Trophoblast cell (in vitro differentiated cells and primary cell): ENCODE measurements at regions not wholly inside any gene's neighbourhood (a gene's known extent, or its start where the extent isn't known, plus 50 kb on each side); places are given as distances from the start of the nearest gene placed in this dataset.

ENCODE experiments used
- DNase-seq, 2 donors: peaks; one replicate each; pipeline ENCODE4 v3.0.0-alpha.2; 2016
- H2AFZ ChIP-seq: 2 replicates; pipeline ENCODE4 v1.6.1; 2013; ENCODE audit warnings: low read length, moderate library complexity, mild to moderate bottlenecking; ENCODE audit not compliant: insufficient read depth, poor library complexity
- H2AK5ac ChIP-seq: 2 replicates; pipeline ENCODE4 v1.6.1; 2013; ENCODE audit warnings: mild to moderate bottlenecking, low read length
- H2BK120ac ChIP-seq: 2 replicates; pipeline ENCODE4 v1.6.1; 2013; ENCODE audit warnings: low read length, mild to moderate bottlenecking, moderate library complexity; ENCODE audit not compliant: insufficient read depth, poor library complexity
- H2BK12ac ChIP-seq: 2 replicates; pipeline ENCODE4 v1.6.1; 2013; ENCODE audit warnings: mild to moderate bottlenecking, low read length, moderate library complexity
- H2BK5ac ChIP-seq: 2 replicates; pipeline ENCODE4 v1.6.1; 2013; ENCODE audit warnings: low read length, low read depth, moderate library complexity, mild to moderate bottlenecking; ENCODE audit not compliant: poor library complexity
- H3K14ac ChIP-seq: 2 replicates; pipeline ENCODE4 v1.6.1; 2013; ENCODE audit warnings: mild to moderate bottlenecking, low read length
- H3K18ac ChIP-seq: 2 replicates; pipeline ENCODE4 v1.6.1; 2013; ENCODE audit warnings: mild to moderate bottlenecking, low read length
- H3K23ac ChIP-seq: 2 replicates; pipeline ENCODE4 v1.6.1; 2013; ENCODE audit warnings: low read length
- H3K27ac ChIP-seq: 2 replicates; pipeline ENCODE4 v1.5.1; 2013; ENCODE audit warnings: low read depth, mild to moderate bottlenecking, inconsistent platforms, low read length, moderate library complexity
- H3K27me3 ChIP-seq: 2 replicates; pipeline ENCODE4 v1.6.1; 2013; ENCODE audit warnings: inconsistent platforms, mild to moderate bottlenecking, low read length, moderate library complexity; ENCODE audit not compliant: insufficient read depth
- H3K36me3 ChIP-seq, 2 experiments: 1 replicate in 1 of 2; 2 replicates in 1 of 2; pipeline ENCODE4 v1.6.1; 2013; ENCODE audit warnings: low read length in 2 of 2, mild to moderate bottlenecking in 2 of 2, moderate library complexity in 1 of 2; ENCODE audit not compliant: insufficient read depth in 2 of 2, control insufficient read depth in 1 of 2
- H3K4ac ChIP-seq: 2 replicates; pipeline ENCODE4 v1.6.1; 2013; ENCODE audit warnings: low read depth, mild to moderate bottlenecking, low read length, moderate library complexity
- H3K4me1 ChIP-seq, 2 experiments: 1 replicate in 1 of 2; 2 replicates in 1 of 2; pipeline ENCODE4 v1.6.1; 2013; ENCODE audit warnings: low read length in 2 of 2, mild to moderate bottlenecking in 2 of 2, moderate library complexity in 1 of 2; ENCODE audit not compliant: insufficient read depth in 2 of 2, control insufficient read depth in 1 of 2
- H3K4me2 ChIP-seq: 2 replicates; pipeline ENCODE4 v1.6.1; 2013; ENCODE audit warnings: inconsistent platforms, mild to moderate bottlenecking, low read length, moderate library complexity
- H3K4me3 ChIP-seq: 2 replicates; pipeline ENCODE4 v1.5.1; 2013; ENCODE audit warnings: mild to moderate bottlenecking, low read depth, low read length, inconsistent platforms
- H3K79me1 ChIP-seq: one replicate; pipeline ENCODE4 v1.6.1; 2013; ENCODE audit warnings: low read length
- H3K79me2 ChIP-seq: 2 replicates; pipeline ENCODE4 v1.6.1; 2013; ENCODE audit warnings: low read length, mild to moderate bottlenecking; ENCODE audit not compliant: control insufficient read depth, insufficient read depth, poor library complexity
- H3K9ac ChIP-seq: 2 replicates; pipeline ENCODE4 v1.6.1; 2013; ENCODE audit warnings: mild to moderate bottlenecking, low read length
- H3K9me3 ChIP-seq: 2 replicates; pipeline ENCODE4 v1.6.1; 2013; ENCODE audit warnings: low read depth, mild to moderate bottlenecking, control low read depth, inconsistent platforms, low read length; ENCODE audit not compliant: insufficient read depth
- H4K12ac ChIP-seq: 2 replicates; pipeline ENCODE4 v1.6.1; 2013; ENCODE audit warnings: low read depth, mild to moderate bottlenecking, low read length, moderate library complexity
- H4K8ac ChIP-seq: 2 replicates; pipeline ENCODE4 v1.6.1; 2013; ENCODE audit warnings: low read depth, mild to moderate bottlenecking, low read length, moderate library complexity
- H4K91ac ChIP-seq: one replicate; pipeline ENCODE4 v1.6.1; 2013; ENCODE audit warnings: low read depth, mild to moderate bottlenecking, low read length, moderate library complexity
- WGBS: extraction: QIAGEN DNeasy Blood & Tissue Kit; methylation state at CpG from one replicate; pipeline ENCODE4 v1.1.7; 2013; ENCODE audit warnings: missing lambda C conversion rate; ENCODE audit not compliant: insufficient read length, insufficient coverage; ENCODE audit errors: extremely low coverage; 5-methylcytosine and 5-hydroxymethylcytosine counted together

GRCh38 chr2:179341152-179341866, 76.7 kb upstream of the SESTD1 start:
- Histone ChIP-seq H3K4me3 (no peak overlapping the region), H2BK12ac (no peak overlapping the region), H2AK5ac (no peak overlapping the region), H3K4me1 (peaks cover 0 to 2% of the 10 kb centered on the region in 2 experiments), H3K18ac (no peak overlapping the region), H4K8ac (no peak overlapping the region), H3K14ac (no peak overlapping the region), H2BK120ac (no peak overlapping the region), H3K27me3 (no peaks in the 10 kb centered on the region), H3K36me3 (no peaks in the 10 kb centered on the region), H4K91ac (no peak overlapping the region), H3K9ac (no peak overlapping the region), H2BK5ac (no peak overlapping the region), H3K27ac (no peak overlapping the region), H3K4me2 (no peak overlapping the region), H4K12ac (no peak overlapping the region), H3K9me3 (no peaks in the 10 kb centered on the region), H3K4ac (no peak overlapping the region), H2AFZ (no peak overlapping the region), H3K23ac (no peak overlapping the region), H3K79me1 (no peaks in the 10 kb centered on the region), H3K79me2 (no peaks in the 10 kb centered on the region)
- DNase-seq = peak in 1 of 2 donors; percentile 54
- 100% methylated on average over 1 of the region's 3 CpGs for WGBS

DNA sequence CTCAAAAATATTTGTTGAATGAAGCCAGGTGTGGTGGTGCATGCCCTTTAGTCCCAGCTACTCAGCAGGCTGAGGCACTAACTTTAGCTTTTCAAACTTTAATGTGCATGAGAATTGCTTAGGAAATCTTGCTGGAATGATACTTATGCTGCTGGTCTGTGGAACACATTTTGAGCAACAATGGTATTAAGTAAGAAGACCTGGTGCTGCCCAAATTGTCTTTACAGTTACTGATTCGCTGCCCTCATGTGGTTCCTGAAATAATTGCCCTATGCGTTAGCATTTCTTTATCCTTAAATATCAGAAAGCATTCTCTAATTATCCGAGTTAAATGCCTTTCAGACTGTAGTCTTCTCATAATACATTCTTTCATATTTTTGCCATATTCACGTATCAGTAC, 76.0 kb upstream of the SESTD1 start:
- WGBS = no CpG with 5 or more reads among the region's 4 CpGs
- H3K18ac ChIP-seq = no peak overlapping the region

DNA sequence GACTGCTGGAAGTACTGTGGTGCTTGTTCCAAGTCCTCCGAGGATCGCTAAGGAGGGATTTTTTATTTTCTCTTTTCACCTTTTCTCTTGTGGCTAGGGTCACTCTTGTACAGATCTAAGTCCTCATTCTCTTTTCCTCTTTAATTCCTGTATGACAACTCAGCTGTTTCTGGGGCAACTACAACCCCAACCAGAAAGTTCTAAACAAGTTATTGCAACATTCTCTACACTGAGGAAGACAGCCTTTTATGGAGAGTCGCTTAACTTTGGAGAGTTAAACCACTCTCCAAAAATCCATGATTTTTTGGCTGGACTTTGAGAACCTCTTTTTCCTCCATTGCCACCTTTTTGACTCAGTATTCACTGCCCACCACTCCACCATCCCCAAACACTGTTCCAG, 74.0 kb upstream of the SESTD1 start:
- no peaks in the 10 kb centered on the region for H3K4me1 ChIP-seq
- H2BK120ac ChIP-seq = no peak overlapping the region
- H3K23ac ChIP-seq = no peak overlapping the region
- no peak overlapping the region for H3K4me3 ChIP-seq
- no peaks in the 10 kb centered on the region for H3K27me3 ChIP-seq
- H3K79me2 ChIP-seq = no peaks in the 10 kb centered on the region
- no peak overlapping the region for H2AFZ ChIP-seq
- H3K27ac ChIP-seq = no peak overlapping the region
- peak in 1 of 2 donors; percentile 52 for DNase-seq
- no peak overlapping the region for H3K4me2 ChIP-seq
- H2BK5ac ChIP-seq = no peak overlapping the region
- H3K79me1 ChIP-seq = no peaks in the 10 kb centered on the region
- H4K12ac ChIP-seq = no peak overlapping the region
- no peak overlapping the region for H3K9ac ChIP-seq
- no peaks in the 10 kb centered on the region for H3K9me3 ChIP-seq
- no peak overlapping the region for H3K18ac ChIP-seq
- H3K4ac ChIP-seq = no peak overlapping the region
- no peak overlapping the region for H3K14ac ChIP-seq
- H3K36me3 ChIP-seq = no peaks in the 10 kb centered on the region
- H2BK12ac ChIP-seq = no peak overlapping the region
- H4K91ac ChIP-seq = no peak overlapping the region
- no CpG with 5 or more reads among the region's 3 CpGs for WGBS
- H2AK5ac ChIP-seq = no peak overlapping the region
- no peak overlapping the region for H4K8ac ChIP-seq

More for the DNA sequence above, 76.0 kb upstream of the SESTD1 start:
- Histone ChIP-seq H4K91ac (no peak overlapping the region), H3K4me1 (peaks cover 0 to 2% of the 10 kb centered on the region in 2 experiments), H3K9ac (no peak overlapping the region), H3K14ac (no peak overlapping the region), H3K79me1 (no peaks in the 10 kb centered on the region), H3K4me2 (no peak overlapping the region), H3K79me2 (no peaks in the 10 kb centered on the region), H3K4ac (no peak overlapping the region), H3K23ac (no peak overlapping the region), H3K9me3 (no peaks in the 10 kb centered on the region), H4K8ac (no peak overlapping the region), H2BK12ac (no peak overlapping the region), H3K36me3 (no peaks in the 10 kb centered on the region), H3K4me3 (no peak overlapping the region), H2BK5ac (no peak overlapping the region), H2AK5ac (no peak overlapping the region), H3K27me3 (no peaks in the 10 kb centered on the region), H2BK120ac (no peak overlapping the region), H3K27ac (no peak overlapping the region), H2AFZ (no peak overlapping the region), H4K12ac (no peak overlapping the region)
- peak; percentile 77 to 96 for DNase-seq

GRCh38 chr2:179336782-179337534, 72.3 kb upstream of the SESTD1 start:
- H4K91ac ChIP-seq = no peak overlapping the region
- H2BK12ac ChIP-seq = no peak overlapping the region
- H3K23ac ChIP-seq = no peak overlapping the region
- H3K4me3 ChIP-seq = no peak overlapping the region
- no peak overlapping the region for H3K27ac ChIP-seq
- H3K18ac ChIP-seq = no peak overlapping the region
- no peaks in the 10 kb centered on the region for H3K79me1 ChIP-seq
- H2BK5ac ChIP-seq = no peak overlapping the region
- H3K14ac ChIP-seq = no peak overlapping the region
- peak; percentile 62 to 81 for DNase-seq
- no peak overlapping the region for H3K9ac ChIP-seq
- H3K4me2 ChIP-seq = no peak overlapping the region
- H3K27me3 ChIP-seq = no peaks in the 10 kb centered on the region
- H2BK120ac ChIP-seq = no peak overlapping the region
- no peak overlapping the region for H4K12ac ChIP-seq
- H3K36me3 ChIP-seq = no peaks in the 10 kb centered on the region
- no peak overlapping the region for H2AK5ac ChIP-seq
- no peaks in the 10 kb centered on the region for H3K79me2 ChIP-seq
- H3K9me3 ChIP-seq = no peaks in the 10 kb centered on the region
- no peak overlapping the region for H4K8ac ChIP-seq
- H2AFZ ChIP-seq = no peak overlapping the region
- no peak overlapping the region for H3K4ac ChIP-seq
- no peaks in the 10 kb centered on the region for H3K4me1 ChIP-seq
- WGBS = no CpG with 5 or more reads among the region's 4 CpGs
